H1 (cell line): ENCODE measurements at regions not wholly inside any gene's neighbourhood (a gene's known extent, or its start where the extent isn't known, plus 50 kb on each side); places are given as distances from the start of the nearest gene placed in this dataset.

Experiments
- CHD2 ChIP-seq: IDR thresholded peaks from 2 replicates; pipeline ENCODE4 v1.6.1; 2012; ENCODE audit warnings: low read length, improper control_type of control experiment
- CHD7 ChIP-seq: fragments of 300-600 bp; sonication (generic); IDR thresholded peaks from 2 replicates; pipeline ENCODE4 v1.7.1; 2012; ENCODE audit warnings: low read length, moderate library complexity, mild to moderate bottlenecking, inconsistent platforms; ENCODE audit not compliant: insufficient replicate concordance
- RNF2 ChIP-seq: fragments of 200-900, 300-1000 bp; sonication (generic); IDR thresholded peaks from 2 replicates; pipeline ENCODE4 v1.7.1; 2016; ENCODE audit warnings: borderline replicate concordance, low read depth, mild to moderate bottlenecking, antibody characterized with exemption, low read length; ENCODE audit not compliant: poor library complexity, severe bottlenecking; ENCODE audit errors: missing control alignments

GRCh38 chr4:100079264-100079663, 111.0 kb downstream of the DDIT4L start (continued):
- TF ChIP-seq CHD7 (no peak), RNF2 (no peak), CHD2 (no peak)
